Fibroblast of villous mesenchyme (primary cell): ENCODE measurements at regions not wholly inside any gene's neighbourhood (a gene's known extent, or its start where the extent isn't known, plus 50 kb on each side); places are given as distances from the start of the nearest gene placed in this dataset.
A peak's percentile ranks its signal among the peaks of the same experiment; 100 is the strongest.

Experiments
- DNase-seq: peaks from one replicate; pipeline ENCODE4 v3.0.0-alpha.2; 2010; ENCODE audit warnings: low read depth
- H3K4me3 ChIP-seq: 2 replicates; pipeline ENCODE4 v1.5.1; 2011; ENCODE audit warnings: low read depth, mild to moderate bottlenecking, low read length
- CTCF ChIP-seq: IDR thresholded peaks from 2 replicates; pipeline ENCODE4 v1.5.1; 2012; ENCODE audit warnings: low read depth, mild to moderate bottlenecking, low read length; ENCODE audit not compliant: insufficient read depth

- no peak for TF ChIP-seq CTCF
- no peak overlapping the region for H3K4me3 ChIP-seq
- no peak for DNase-seq
These were observed 241.0 kb downstream of the ETAA1 start for GRCh38 chr2:67638146-67638545.

- no peak for TF ChIP-seq CTCF
- peak; percentile 66 for DNase-seq
- H3K4me3 ChIP-seq = no peak overlapping the region
These were observed 244.3 kb downstream of the ETAA1 start for GRCh38 chr2:67641312-67642045.

GRCh38 chr2:67642046-67642382 lies 244.9 kb downstream of the ETAA1 start:
- peak; percentile 23 for DNase-seq
- no peak for TF ChIP-seq CTCF
- no peak overlapping the region for H3K4me3 ChIP-seq

GRCh38 chr2:67642961-67643360 lies 245.8 kb downstream of the ETAA1 start:
- H3K4me3 ChIP-seq = no peak overlapping the region
- no peak for TF ChIP-seq CTCF
- no peak for DNase-seq

- no peak for DNase-seq
- H3K4me3 ChIP-seq = no peak overlapping the region
- TF ChIP-seq CTCF = no peak
These were observed 248.4 kb downstream of the ETAA1 start for GRCh38 chr2:67645280-67646138.

GRCh38 chr2:67646714-67647333 lies 249.7 kb downstream of the ETAA1 start:
- no peak for DNase-seq
- no peak overlapping the region for H3K4me3 ChIP-seq
- TF ChIP-seq CTCF = no peak
